ENCODE measurements at regions not wholly inside any gene's neighbourhood (a gene's known extent, or its start where the extent isn't known, plus 50 kb on each side); places are given as distances from the start of the nearest gene placed in this dataset.

DNA sequence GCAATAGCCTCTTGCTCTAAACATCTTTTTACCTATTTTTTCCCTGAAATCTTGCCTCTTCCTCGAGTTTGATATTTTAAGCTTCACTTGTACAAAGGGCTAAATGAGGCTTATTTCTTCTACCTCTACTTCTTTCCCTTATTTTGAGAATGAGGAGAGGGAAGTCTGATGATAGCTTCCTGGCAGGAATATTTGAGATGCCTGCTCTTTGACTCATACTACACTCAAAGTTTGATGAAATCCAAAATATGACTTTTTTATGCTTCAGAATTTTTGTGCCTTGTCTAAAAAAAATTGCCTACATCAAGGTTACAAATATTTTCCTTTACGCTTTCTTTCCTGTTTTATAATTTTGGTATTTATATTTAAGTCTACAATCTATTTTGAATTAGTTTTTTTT, 624.4 kb upstream of the PLXNA2 start:
- 92% methylated on average over 1 of the region's 2 CpGs; no CpG with 5 or more reads in 1 of the 2 experiments for WGBS, 2 experiments (ENCODE audit: insufficient coverage in 1 of 2, insufficient read length in 1 of 2)
- Histone ChIP-seq H3K27me3 (ENCODE audit: control insufficient read depth, insufficient read depth, low read length, poor library complexity, severe bottlenecking) (no peaks in the 10 kb centered on the region), H3K36me3 (ENCODE audit: control insufficient read depth, insufficient read depth, low read length) (no peaks in the 10 kb centered on the region), H3K4me3 (ENCODE audit: low read length) (no peak overlapping the region), H3K27ac (ENCODE audit: low read depth, low read length) (no peak overlapping the region), H3K4me1 (ENCODE audit: control insufficient read depth, insufficient read depth, low read length) (no peaks in the 10 kb centered on the region), H3K9me3 (ENCODE audit: control insufficient read depth, low read length) (peaks cover 9% of the 10 kb centered on the region), H3K9ac (ENCODE audit: extremely low read depth, low read length, poor library complexity, severe bottlenecking) (no peak overlapping the region)
- no peak overlapping the region for H3K4me3 Mint-ChIP-seq
- TF ChIP-seq, protein P1, sequence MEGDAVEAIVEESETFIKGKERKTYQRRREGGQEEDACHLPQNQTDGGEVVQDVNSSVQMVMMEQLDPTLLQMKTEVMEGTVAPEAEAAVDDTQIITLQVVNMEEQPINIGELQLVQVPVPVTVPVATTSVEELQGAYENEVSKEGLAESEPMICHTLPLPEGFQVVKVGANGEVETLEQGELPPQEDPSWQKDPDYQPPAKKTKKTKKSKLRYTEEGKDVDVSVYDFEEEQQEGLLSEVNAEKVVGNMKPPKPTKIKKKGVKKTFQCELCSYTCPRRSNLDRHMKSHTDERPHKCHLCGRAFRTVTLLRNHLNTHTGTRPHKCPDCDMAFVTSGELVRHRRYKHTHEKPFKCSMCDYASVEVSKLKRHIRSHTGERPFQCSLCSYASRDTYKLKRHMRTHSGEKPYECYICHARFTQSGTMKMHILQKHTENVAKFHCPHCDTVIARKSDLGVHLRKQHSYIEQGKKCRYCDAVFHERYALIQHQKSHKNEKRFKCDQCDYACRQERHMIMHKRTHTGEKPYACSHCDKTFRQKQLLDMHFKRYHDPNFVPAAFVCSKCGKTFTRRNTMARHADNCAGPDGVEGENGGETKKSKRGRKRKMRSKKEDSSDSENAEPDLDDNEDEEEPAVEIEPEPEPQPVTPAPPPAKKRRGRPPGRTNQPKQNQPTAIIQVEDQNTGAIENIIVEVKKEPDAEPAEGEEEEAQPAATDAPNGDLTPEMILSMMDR (conservative IDR thresholded peaks at IDR 0.05): no peak
- no peak overlapping the region for H3K27ac Mint-ChIP-seq
- H3K27me3 Mint-ChIP-seq (ENCODE audit: insufficient read depth): peaks cover 2% of the 10 kb centered on the region
- H3K9me3 Mint-ChIP-seq: peaks cover 13% of the 10 kb centered on the region
- peaks cover 3% of the 10 kb centered on the region for H3K36me3 Mint-ChIP-seq (ENCODE audit: low read depth)
- peaks cover 2% of the 10 kb centered on the region for H3K4me1 Mint-ChIP-seq
- no peak for DNase-seq

DNA sequence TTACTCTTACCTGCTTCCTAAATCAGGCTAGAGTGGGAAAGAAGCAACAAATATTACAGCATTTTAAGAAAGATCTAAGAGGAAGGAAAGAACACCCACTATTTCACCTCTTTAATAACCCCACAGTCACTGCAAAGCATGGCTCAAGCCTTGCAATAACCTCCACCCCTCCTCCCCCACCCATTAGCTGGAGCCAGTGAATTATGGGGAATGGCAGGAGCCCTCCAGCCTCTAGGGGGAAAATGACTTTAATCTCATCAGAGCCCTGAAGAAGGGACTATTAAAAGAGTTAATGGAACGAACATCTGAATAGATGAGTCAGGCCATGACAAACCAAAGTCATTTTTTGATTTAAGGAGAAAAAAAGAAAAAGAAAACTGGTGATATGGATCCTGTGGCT, 630.7 kb upstream of the PLXNA2 start:
- peaks cover 9% of the 10 kb centered on the region for H3K9me3 ChIP-seq (ENCODE audit: control insufficient read depth, low read length)
- peaks cover 3% of the 10 kb centered on the region for H3K36me3 Mint-ChIP-seq (ENCODE audit: low read depth)
- H3K27ac ChIP-seq (ENCODE audit: low read depth, low read length): no peak overlapping the region
- H3K27ac Mint-ChIP-seq: no peak overlapping the region
- H3K27me3 ChIP-seq (ENCODE audit: control insufficient read depth, insufficient read depth, low read length, poor library complexity, severe bottlenecking): no peaks in the 10 kb centered on the region
- H3K9me3 Mint-ChIP-seq: peaks cover 9% of the 10 kb centered on the region
- TF ChIP-seq, protein P1 (conservative IDR thresholded peaks at IDR 0.05): peak; percentile 19
- H3K27me3 Mint-ChIP-seq (ENCODE audit: insufficient read depth): no peaks in the 10 kb centered on the region
- no peak overlapping the region for H3K9ac ChIP-seq (ENCODE audit: extremely low read depth, low read length, poor library complexity, severe bottlenecking)
- 80 to 93% methylated on average over 1 of the region's 1 CpG for WGBS, 2 experiments (ENCODE audit: insufficient coverage in 1 of 2, insufficient read length in 1 of 2)
- no peak for DNase-seq
- H3K4me3 Mint-ChIP-seq: no peak overlapping the region
- no peaks in the 10 kb centered on the region for H3K36me3 ChIP-seq (ENCODE audit: control insufficient read depth, insufficient read depth, low read length)
- peaks cover 8% of the 10 kb centered on the region for H3K4me1 Mint-ChIP-seq
- H3K4me3 ChIP-seq (ENCODE audit: low read length): no peak overlapping the region
- H3K4me1 ChIP-seq (ENCODE audit: control insufficient read depth, insufficient read depth, low read length): no peaks in the 10 kb centered on the region

DNA sequence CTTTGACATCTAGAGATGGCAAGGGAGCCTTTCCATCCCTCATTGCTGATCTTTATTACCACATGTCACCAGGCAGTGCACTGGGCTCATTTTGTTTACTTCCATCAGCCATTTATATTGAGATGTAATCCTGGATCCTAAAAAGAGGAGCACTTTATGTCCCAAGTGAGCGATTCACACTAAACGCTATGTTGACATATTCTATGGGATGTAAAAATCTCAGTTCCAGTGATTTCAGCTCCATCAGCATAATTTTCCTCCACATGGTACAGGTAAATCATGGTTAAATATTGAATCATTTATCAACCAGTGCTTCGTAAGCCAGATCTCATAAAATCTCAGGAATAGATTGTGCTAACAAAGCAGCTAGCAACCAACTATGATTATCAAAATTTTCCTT, 634.8 kb upstream of the PLXNA2 start:
- H3K9me3 Mint-ChIP-seq: no peaks in the 10 kb centered on the region
- H3K27ac Mint-ChIP-seq: no peak overlapping the region
- Histone ChIP-seq H3K27ac (ENCODE audit: low read depth, low read length) (no peak overlapping the region), H3K27me3 (ENCODE audit: control insufficient read depth, insufficient read depth, low read length, poor library complexity, severe bottlenecking) (no peaks in the 10 kb centered on the region), H3K36me3 (ENCODE audit: control insufficient read depth, insufficient read depth, low read length) (no peaks in the 10 kb centered on the region), H3K9ac (ENCODE audit: extremely low read depth, low read length, poor library complexity, severe bottlenecking) (no peak overlapping the region), H3K4me3 (ENCODE audit: low read length) (no peak overlapping the region), H3K4me1 (ENCODE audit: control insufficient read depth, insufficient read depth, low read length) (peaks cover 3% of the 10 kb centered on the region), H3K9me3 (ENCODE audit: control insufficient read depth, low read length) (no peaks in the 10 kb centered on the region)
- H3K27me3 Mint-ChIP-seq (ENCODE audit: insufficient read depth): no peaks in the 10 kb centered on the region
- H3K36me3 Mint-ChIP-seq (ENCODE audit: low read depth): no peaks in the 10 kb centered on the region
- no peak overlapping the region for H3K4me3 Mint-ChIP-seq
- TF ChIP-seq, protein P1 (conservative IDR thresholded peaks at IDR 0.05): no peak
- 93% methylated on average over 2 to 3 of the region's 3 CpGs for WGBS, 2 experiments (ENCODE audit: insufficient coverage in 1 of 2, insufficient read length in 1 of 2)
- H3K4me1 Mint-ChIP-seq: peaks cover 2% of the 10 kb centered on the region
- DNase-seq: no peak

All from endodermal cell (in vitro differentiated cells).